WTC11 (cell line): ENCODE measurements at regions not wholly inside any gene's neighbourhood (a gene's known extent, or its start where the extent isn't known, plus 50 kb on each side); places are given as distances from the start of the nearest gene placed in this dataset.

Experiments
- ATAC-seq: fragments of 200-7000 bp; cut with Tn5 transposase; 2 replicates; pipeline ENCODE4 v1.10.0; 2021; ENCODE audit warnings: mild to moderate bottlenecking, moderate library complexity
- CTCF ChIA-PET: fragments of 300-600 bp; sonication (Branson Sonifier 250); formaldehyde crosslinking; loops from one replicate; lab custom pipeline; 2021; ENCODE audit warnings: antibody characterized with exemption; lab: Charles Lee
- POLR2A ChIA-PET: fragments of 350-600 bp; sonication (Branson Sonifier 250); formaldehyde crosslinking; loops from one replicate; lab custom pipeline; 2021; ENCODE audit warnings: antibody characterized with exemption; lab: Charles Lee
- DNase-seq: peaks from one replicate; pipeline ENCODE4 v3.0.0; 2021; ENCODE audit warnings: low spot score
- H3K27ac Mint-ChIP-seq: 2 replicates; pipeline ENCODE4 v1.8.0; 2021; ENCODE audit warnings: mixed read lengths
- H3K27me3 Mint-ChIP-seq: 2 replicates; pipeline ENCODE4 v1.8.0; 2021; ENCODE audit warnings: low read depth, mild to moderate bottlenecking, moderate library complexity, mixed read lengths
- H3K36me3 Mint-ChIP-seq: 2 replicates; pipeline ENCODE4 v1.8.0; 2021; ENCODE audit warnings: mixed read lengths
- H3K4me1 Mint-ChIP-seq: 2 replicates; pipeline ENCODE4 v1.8.0; 2022; ENCODE audit warnings: mixed read lengths
- H3K4me3 Mint-ChIP-seq: 2 replicates; pipeline ENCODE4 v1.8.0; 2021; ENCODE audit warnings: mild to moderate bottlenecking, moderate library complexity, mixed read lengths
- H3K9me3 Mint-ChIP-seq: 2 replicates; pipeline ENCODE4 v1.8.0; 2021; ENCODE audit warnings: mixed read lengths
- ATF1 ChIP-seq: sonication (generic); formaldehyde crosslinking; IDR thresholded peaks from 2 replicates; pipeline ENCODE4 v1.8.1; 2023; ENCODE audit warnings: mild to moderate bottlenecking, moderate library complexity, missing genetic modification reagents
- ATF2 ChIP-seq: sonication (generic); formaldehyde crosslinking; IDR thresholded peaks from 2 replicates; pipeline ENCODE4 v1.8.1; 2022; ENCODE audit warnings: low read depth, missing genetic modification reagents, borderline replicate concordance
- CTCF ChIP-seq: fragments of 200-600 bp; IDR thresholded peaks from 2 replicates; pipeline ENCODE4 v1.8.0; 2022; ENCODE audit warnings: antibody characterized with exemption
- E2F1 ChIP-seq: sonication (generic); formaldehyde crosslinking; IDR thresholded peaks from 2 replicates; pipeline ENCODE4 v1.8.0; 2022; ENCODE audit warnings: mild to moderate bottlenecking, missing genetic modification reagents
- ESRRA ChIP-seq: sonication (generic); formaldehyde crosslinking; IDR thresholded peaks from 2 replicates; pipeline ENCODE4 v1.8.1; 2022; ENCODE audit warnings: mild to moderate bottlenecking, missing genetic modification reagents, borderline replicate concordance
- KAT7 ChIP-seq: sonication (generic); formaldehyde crosslinking; IDR thresholded peaks from 2 replicates; pipeline ENCODE4 v1.8.1; 2023; ENCODE audit warnings: missing genetic modification reagents, mild to moderate bottlenecking, borderline replicate concordance
- NFATC4 ChIP-seq: fragments of 250-450 bp; sonication (Bioruptor Pico); IDR thresholded peaks from 2 replicates; pipeline ENCODE4 v1.9.0; 2021; ENCODE audit warnings: mild to moderate bottlenecking
- PRRX2 ChIP-seq: fragments of 250-450 bp; sonication (Bioruptor Pico); IDR thresholded peaks from 2 replicates; pipeline ENCODE4 v1.8.0; 2021; ENCODE audit warnings: mild to moderate bottlenecking
- TP53 ChIP-seq: sonication (generic); formaldehyde crosslinking; IDR thresholded peaks from 2 replicates; pipeline ENCODE4 v1.8.1; 2023; ENCODE audit warnings: mild to moderate bottlenecking, missing genetic modification reagents
- ZNF121 ChIP-seq: sonication (generic); formaldehyde crosslinking; IDR thresholded peaks from 2 replicates; pipeline ENCODE4 v1.8.0; 2023; ENCODE audit warnings: missing genetic modification reagents
- ZNF138 ChIP-seq: sonication (generic); formaldehyde crosslinking; conservative IDR thresholded peaks from 2 replicates; pipeline ENCODE4 v1.8.1; 2022; ENCODE audit warnings: mild to moderate bottlenecking, moderate library complexity, missing genetic modification reagents
- ZNF281 ChIP-seq: sonication (generic); formaldehyde crosslinking; IDR thresholded peaks from 2 replicates; pipeline ENCODE4 v1.8.0; 2023; ENCODE audit warnings: mild to moderate bottlenecking, missing genetic modification reagents
- ZNF512 ChIP-seq: sonication (generic); formaldehyde crosslinking; IDR thresholded peaks from 2 replicates; pipeline ENCODE4 v1.8.1; 2022; ENCODE audit warnings: missing genetic modification reagents, borderline replicate concordance
- ZNF671 ChIP-seq: fragments of 250-450 bp; sonication (Bioruptor Pico); IDR thresholded peaks from 2 replicates; pipeline ENCODE4 v1.8.0; 2021; ENCODE audit warnings: mild to moderate bottlenecking
- TF ChIP-seq, protein P1 (sequence below): sonication (generic); formaldehyde crosslinking; IDR thresholded peaks from 2 replicates; pipeline ENCODE4 v1.8.1; 2022; ENCODE audit warnings: mild to moderate bottlenecking, missing genetic modification reagents, moderate library complexity, borderline replicate concordance
- TF ChIP-seq, protein P2 (sequence below): sonication (generic); formaldehyde crosslinking; IDR thresholded peaks from 2 replicates; pipeline ENCODE4 v1.8.1; 2023; ENCODE audit warnings: mild to moderate bottlenecking, missing genetic modification reagents, moderate library complexity

- ATAC-seq = no peak
- ChIA-PET CTCF (no interaction called here), POLR2A (no interaction called here)
- H3K4me1 Mint-ChIP-seq = peaks cover 5% of the 10 kb centered on the region
- DNase-seq = no peak
- H3K9me3 Mint-ChIP-seq = peaks cover 3% of the 10 kb centered on the region
- H3K36me3 Mint-ChIP-seq = no peaks in the 10 kb centered on the region
- TF ChIP-seq ESRRA (CRISPR knock-in tag) (no peak), NFATC4 (CRISPR knock-in tag) (no peak), ZNF512 (CRISPR knock-in tag) (no peak), ZNF671 (CRISPR knock-in tag) (no peak)
- H3K27ac Mint-ChIP-seq = no peak overlapping the region
- H3K4me3 Mint-ChIP-seq = no peak overlapping the region
- no peaks in the 10 kb centered on the region for H3K27me3 Mint-ChIP-seq
Observed at GRCh38 chr10:123320091-123320490, 165.9 kb downstream of the BUB3 start.

DNA sequence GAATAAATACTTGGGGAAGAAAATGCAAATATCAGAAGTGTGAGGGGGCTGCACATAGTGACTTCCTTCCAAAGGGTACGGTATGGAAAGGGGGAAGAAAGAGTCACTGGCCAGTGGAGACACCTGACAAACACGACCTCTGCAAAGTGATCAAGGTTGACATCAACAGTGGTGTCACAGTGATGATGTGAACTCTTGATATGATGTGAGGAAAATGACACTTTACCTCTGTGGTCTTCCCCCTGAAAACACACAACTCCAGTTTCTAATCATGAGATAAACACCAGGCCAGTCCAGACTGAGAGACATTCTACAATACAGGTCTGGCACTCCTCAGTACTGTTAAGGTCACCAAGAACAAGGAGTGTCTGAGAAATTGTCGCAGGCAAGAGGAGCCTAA, 169.7 kb downstream of the BUB3 start:
- ChIA-PET POLR2A (interaction anchor here (0.7 kb wide), 1 partner anchor 295 kb away, joined by 3 read pairs; no protein-coding TSS in a partner anchor), CTCF (interaction anchor here (1.5 kb wide), 1 partner anchor 50 kb away, joined by 3 read pairs; no protein-coding TSS in a partner anchor)
- Mint-ChIP-seq H3K36me3 (peaks cover 15% of the 10 kb centered on the region), H3K4me1 (peaks cover 5% of the 10 kb centered on the region)
- TF ChIP-seq CTCF = no peak
- no peak for TF ChIP-seq ATF1
- TF ChIP-seq, protein P1, sequence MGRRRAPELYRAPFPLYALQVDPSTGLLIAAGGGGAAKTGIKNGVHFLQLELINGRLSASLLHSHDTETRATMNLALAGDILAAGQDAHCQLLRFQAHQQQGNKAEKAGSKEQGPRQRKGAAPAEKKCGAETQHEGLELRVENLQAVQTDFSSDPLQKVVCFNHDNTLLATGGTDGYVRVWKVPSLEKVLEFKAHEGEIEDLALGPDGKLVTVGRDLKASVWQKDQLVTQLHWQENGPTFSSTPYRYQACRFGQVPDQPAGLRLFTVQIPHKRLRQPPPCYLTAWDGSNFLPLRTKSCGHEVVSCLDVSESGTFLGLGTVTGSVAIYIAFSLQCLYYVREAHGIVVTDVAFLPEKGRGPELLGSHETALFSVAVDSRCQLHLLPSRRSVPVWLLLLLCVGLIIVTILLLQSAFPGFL (CRISPR knock-in tag) = no peak
- TF ChIP-seq ZNF138 (CRISPR knock-in tag) = no peak
- TF ChIP-seq ATF2 (CRISPR knock-in tag) = no peak
- TF ChIP-seq, protein P2, sequence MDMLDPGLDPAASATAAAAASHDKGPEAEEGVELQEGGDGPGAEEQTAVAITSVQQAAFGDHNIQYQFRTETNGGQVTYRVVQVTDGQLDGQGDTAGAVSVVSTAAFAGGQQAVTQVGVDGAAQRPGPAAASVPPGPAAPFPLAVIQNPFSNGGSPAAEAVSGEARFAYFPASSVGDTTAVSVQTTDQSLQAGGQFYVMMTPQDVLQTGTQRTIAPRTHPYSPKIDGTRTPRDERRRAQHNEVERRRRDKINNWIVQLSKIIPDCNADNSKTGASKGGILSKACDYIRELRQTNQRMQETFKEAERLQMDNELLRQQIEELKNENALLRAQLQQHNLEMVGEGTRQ (CRISPR knock-in tag) = no peak
- TF ChIP-seq, all 79 proteins: peak for 0
- peaks cover 34% of the 10 kb centered on the region for H3K9me3 Mint-ChIP-seq
- ATAC-seq (no peak), DNase-seq (no peak)
- H3K4me3 Mint-ChIP-seq = no peak overlapping the region
- no peak overlapping the region for H3K27ac Mint-ChIP-seq
- H3K27me3 Mint-ChIP-seq = no peaks in the 10 kb centered on the region

DNA sequence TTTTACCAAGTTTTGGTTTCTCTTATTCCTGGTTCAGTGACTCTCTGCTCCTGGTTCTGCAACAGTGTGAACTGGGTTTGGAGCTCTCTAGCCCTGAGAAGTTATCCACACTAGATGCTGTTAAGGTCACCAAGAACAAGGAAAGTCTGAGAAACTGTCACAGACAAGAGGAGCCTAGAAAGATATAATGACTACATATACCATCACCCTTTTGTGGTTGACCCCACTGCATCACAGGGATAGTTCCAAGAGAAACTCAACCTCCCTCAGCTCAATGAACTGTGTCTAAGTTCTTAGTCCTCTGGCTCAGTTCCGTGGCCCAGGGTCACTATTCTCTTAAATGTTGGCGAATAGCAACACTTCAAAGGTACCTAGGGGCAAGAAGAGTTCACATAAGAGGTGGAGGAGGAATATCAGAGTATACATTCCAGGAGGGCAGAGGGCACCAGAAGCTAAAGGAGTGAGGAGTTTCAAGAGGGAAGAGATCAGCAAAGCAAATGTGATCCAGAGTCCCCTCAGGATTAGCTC, 171.5 kb downstream of the BUB3 start:
- POLR2A ChIA-PET = no interaction called here
- DNase-seq (no peak), ATAC-seq (no peak)
- Mint-ChIP-seq H3K36me3 (peaks cover 15% of the 10 kb centered on the region), H3K4me1 (peaks cover 7% of the 10 kb centered on the region), H3K27ac (no peak overlapping the region), H3K27me3 (no peaks in the 10 kb centered on the region), H3K4me3 (no peak overlapping the region), H3K9me3 (peaks cover 38% of the 10 kb centered on the region)
- CTCF ChIA-PET = no interaction called here
- TF ChIP-seq ATF1 = no peak
- no peak for TF ChIP-seq ZNF671 (CRISPR knock-in tag)
- TF ChIP-seq PRRX2 = no peak
- TF ChIP-seq ZNF281 (CRISPR knock-in tag) = no peak
- TF ChIP-seq KAT7 (CRISPR knock-in tag) = no peak
- no peak for TF ChIP-seq ZNF121 (CRISPR knock-in tag)
- no peak for TF ChIP-seq E2F1 (CRISPR knock-in tag)
- no peak for TF ChIP-seq TP53
- TF ChIP-seq, protein P1 (CRISPR knock-in tag) = no peak
